SJCRH30 (cell line): ENCODE measurements at regions not wholly inside any gene's neighbourhood (a gene's known extent, or its start where the extent isn't known, plus 50 kb on each side); places are given as distances from the start of the nearest gene placed in this dataset.
"Not testable (repeated sequence)": the region's sequence is repeated elsewhere in the genome, so short reads cannot be mapped to it uniquely, and the experiment has no call there.

Experiments used
- DNase-seq, 2 experiments: peaks; one replicate each; pipeline ENCODE4 v3.0.0-alpha.2; 2015 to 2020
- H3K27ac ChIP-seq: fragments of 250-450 bp; sonication (Bioruptor Pico); 2 replicates; pipeline ENCODE4 v1.5.1; 2020; ENCODE audit warnings: mild to moderate bottlenecking, moderate library complexity
- H3K27me3 ChIP-seq: fragments of 250-450 bp; sonication (Bioruptor Pico); 2 replicates; pipeline ENCODE4 v1.5.1; 2020; ENCODE audit warnings: mild to moderate bottlenecking, moderate library complexity
- H3K36me3 ChIP-seq: fragments of 250-450 bp; sonication (Bioruptor Pico); 2 replicates; pipeline ENCODE4 v1.5.1; 2020; ENCODE audit warnings: mild to moderate bottlenecking, moderate library complexity
- H3K4me1 ChIP-seq: fragments of 250-450 bp; sonication (Bioruptor Pico); 2 replicates; pipeline ENCODE4 v1.5.1; 2020; ENCODE audit warnings: mild to moderate bottlenecking, moderate library complexity
- H3K4me3 ChIP-seq: fragments of 250-450 bp; sonication (Bioruptor Pico); 2 replicates; pipeline ENCODE4 v1.5.1; 2020; ENCODE audit warnings: mild to moderate bottlenecking, moderate library complexity
- H3K9me3 ChIP-seq: fragments of 250-450 bp; sonication (Bioruptor Pico); replicated peaks from 2 replicates; pipeline ENCODE4 v1.5.1; 2020; ENCODE audit warnings: mild to moderate bottlenecking, moderate library complexity

DNA sequence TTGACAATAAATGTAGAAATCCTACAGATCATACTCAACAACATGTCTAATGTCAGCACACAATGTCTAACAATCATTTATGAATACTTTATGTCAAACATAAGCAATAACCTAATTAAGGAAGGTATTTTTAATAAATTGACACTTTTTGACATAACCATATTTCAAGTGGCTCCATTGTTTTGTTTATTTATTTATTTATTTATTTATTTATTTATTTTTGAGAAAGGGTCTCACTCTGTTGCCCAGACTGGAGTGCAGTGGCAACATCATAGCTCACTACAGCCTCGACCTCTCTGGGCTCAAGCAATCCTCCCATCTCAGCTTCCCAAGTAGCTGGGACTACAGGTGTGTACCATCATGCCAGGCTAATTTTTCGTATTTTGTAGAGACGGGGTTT, 267.6 kb upstream of the BTG1 start:
- Histone ChIP-seq H3K27ac (no peak overlapping the region), H3K36me3 (no peaks in the 10 kb centered on the region), H3K9me3 (no peaks in the 10 kb centered on the region), H3K4me1 (0 out of 2 replicates have a peak, but pooled peaks cover 6% of the 10 kb centered on the region), H3K27me3 (no peaks in the 10 kb centered on the region), H3K4me3 (no peak overlapping the region)
- no peak for DNase-seq

DNA sequence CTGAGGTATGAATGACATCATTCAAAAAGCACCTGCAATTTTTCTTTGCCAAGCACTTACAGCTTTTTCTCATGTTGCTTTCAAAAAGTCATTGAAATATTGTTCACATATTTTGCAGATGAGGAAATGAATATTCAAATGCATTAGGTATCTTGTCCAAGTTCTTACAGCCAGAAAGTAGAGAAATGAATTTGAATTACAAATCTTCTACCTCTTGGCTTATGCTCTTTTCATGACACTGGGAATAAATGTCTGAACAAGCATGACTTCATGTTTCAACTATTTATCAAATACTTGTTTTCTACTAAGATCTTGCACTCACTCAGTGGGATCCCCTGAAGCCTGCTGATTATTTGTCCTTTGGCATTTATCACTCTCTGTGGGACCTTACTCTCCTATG, 267.2 kb upstream of the BTG1 start:
- Histone ChIP-seq H3K4me3 (no peak overlapping the region), H3K4me1 (0 out of 2 replicates have a peak, but pooled peaks cover 6% of the 10 kb centered on the region), H3K9me3 (no peaks in the 10 kb centered on the region), H3K27me3 (no peaks in the 10 kb centered on the region), H3K27ac (no peak overlapping the region), H3K36me3 (no peaks in the 10 kb centered on the region)
- no peak for DNase-seq

DNA sequence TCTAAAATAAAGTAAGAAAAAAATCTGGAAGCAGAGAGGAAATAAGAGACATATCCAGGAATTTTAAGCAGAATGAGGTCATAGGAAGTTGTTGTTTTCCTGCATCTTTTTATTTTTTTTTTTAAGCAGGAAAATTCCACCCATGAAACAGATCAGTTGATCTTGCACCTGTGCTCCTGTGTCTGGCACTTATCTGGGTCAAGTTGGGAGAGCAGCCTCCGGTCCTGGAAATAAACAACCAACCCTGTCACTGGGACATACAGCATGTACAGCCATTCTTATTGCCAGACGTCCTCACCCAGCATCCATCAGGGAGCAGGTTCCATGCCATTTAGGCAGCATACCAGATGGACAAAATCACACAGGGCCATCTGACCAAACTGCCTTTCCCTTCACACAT, 266.0 kb upstream of the BTG1 start:
- Histone ChIP-seq H3K36me3 (no peaks in the 10 kb centered on the region), H3K27me3 (no peaks in the 10 kb centered on the region), H3K27ac (no peak overlapping the region), H3K9me3 (no peaks in the 10 kb centered on the region), H3K4me3 (no peak overlapping the region), H3K4me1 (0 out of 2 replicates have a peak, but pooled peaks cover 6% of the 10 kb centered on the region)
- peak; percentile 9 to 39 for DNase-seq

GRCh38 chr12:92408072-92408900, 262.6 kb upstream of the BTG1 start:
- Histone ChIP-seq H3K27me3 (no peaks in the 10 kb centered on the region), H3K4me3 (no peak overlapping the region), H3K36me3 (no peaks in the 10 kb centered on the region), H3K27ac (no peak overlapping the region), H3K9me3 (no peaks in the 10 kb centered on the region), H3K4me1 (peaks cover 17% of the 10 kb centered on the region)
- peak; percentile 48 to 69 for DNase-seq

GRCh38 chr12:92406404-92407070, 260.9 kb upstream of the BTG1 start:
- DNase-seq, H3K4me3 ChIP-seq, H3K36me3 ChIP-seq, H3K9me3 ChIP-seq, H3K27ac ChIP-seq, H3K27me3 ChIP-seq: not testable (repeated sequence)
- peaks cover 17% of the 10 kb centered on the region for H3K4me1 ChIP-seq

GRCh38 chr12:92405801-92406251, 260.2 kb upstream of the BTG1 start:
- H3K27ac ChIP-seq, H3K36me3 ChIP-seq, H3K27me3 ChIP-seq, DNase-seq, H3K4me3 ChIP-seq, H3K9me3 ChIP-seq: not testable (repeated sequence)
- H3K4me1 ChIP-seq, result peaks cover 13% of the 10 kb centered on the region

DNA sequence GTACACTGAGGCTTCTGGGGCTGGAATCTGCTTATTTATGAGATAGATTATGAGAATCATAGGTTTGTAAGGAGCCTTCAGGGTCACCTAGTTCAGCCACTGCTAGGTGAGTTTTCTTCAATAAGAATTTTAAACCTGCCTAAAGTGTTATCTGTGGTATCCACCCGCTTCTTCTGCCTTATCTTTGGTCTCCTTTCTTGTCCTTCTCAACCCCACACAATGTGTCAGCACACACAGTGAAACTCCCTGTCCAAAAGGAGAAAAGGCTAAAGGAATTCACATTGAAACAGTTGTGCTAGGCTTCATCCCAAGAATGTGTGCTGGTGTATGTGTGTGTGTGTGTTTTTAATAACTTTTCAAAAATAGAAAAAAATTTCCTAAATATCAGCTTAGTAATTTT, 259.3 kb upstream of the BTG1 start:
- no peak overlapping the region for H3K4me3 ChIP-seq
- H3K36me3 ChIP-seq, result no peaks in the 10 kb centered on the region
- peaks cover 13% of the 10 kb centered on the region for H3K4me1 ChIP-seq
- DNase-seq, result no peak
- no peak overlapping the region for H3K27ac ChIP-seq
- H3K9me3 ChIP-seq, result no peaks in the 10 kb centered on the region
- no peaks in the 10 kb centered on the region for H3K27me3 ChIP-seq

GRCh38 chr12:92404259-92404894, 258.7 kb upstream of the BTG1 start:
- no peak overlapping the region for H3K27ac ChIP-seq
- H3K4me3 ChIP-seq, result no peak overlapping the region
- no peaks in the 10 kb centered on the region for H3K36me3 ChIP-seq
- DNase-seq, result no peak
- no peaks in the 10 kb centered on the region for H3K27me3 ChIP-seq
- H3K4me1 ChIP-seq, result peaks cover 13% of the 10 kb centered on the region
- H3K9me3 ChIP-seq, result no peaks in the 10 kb centered on the region

DNA sequence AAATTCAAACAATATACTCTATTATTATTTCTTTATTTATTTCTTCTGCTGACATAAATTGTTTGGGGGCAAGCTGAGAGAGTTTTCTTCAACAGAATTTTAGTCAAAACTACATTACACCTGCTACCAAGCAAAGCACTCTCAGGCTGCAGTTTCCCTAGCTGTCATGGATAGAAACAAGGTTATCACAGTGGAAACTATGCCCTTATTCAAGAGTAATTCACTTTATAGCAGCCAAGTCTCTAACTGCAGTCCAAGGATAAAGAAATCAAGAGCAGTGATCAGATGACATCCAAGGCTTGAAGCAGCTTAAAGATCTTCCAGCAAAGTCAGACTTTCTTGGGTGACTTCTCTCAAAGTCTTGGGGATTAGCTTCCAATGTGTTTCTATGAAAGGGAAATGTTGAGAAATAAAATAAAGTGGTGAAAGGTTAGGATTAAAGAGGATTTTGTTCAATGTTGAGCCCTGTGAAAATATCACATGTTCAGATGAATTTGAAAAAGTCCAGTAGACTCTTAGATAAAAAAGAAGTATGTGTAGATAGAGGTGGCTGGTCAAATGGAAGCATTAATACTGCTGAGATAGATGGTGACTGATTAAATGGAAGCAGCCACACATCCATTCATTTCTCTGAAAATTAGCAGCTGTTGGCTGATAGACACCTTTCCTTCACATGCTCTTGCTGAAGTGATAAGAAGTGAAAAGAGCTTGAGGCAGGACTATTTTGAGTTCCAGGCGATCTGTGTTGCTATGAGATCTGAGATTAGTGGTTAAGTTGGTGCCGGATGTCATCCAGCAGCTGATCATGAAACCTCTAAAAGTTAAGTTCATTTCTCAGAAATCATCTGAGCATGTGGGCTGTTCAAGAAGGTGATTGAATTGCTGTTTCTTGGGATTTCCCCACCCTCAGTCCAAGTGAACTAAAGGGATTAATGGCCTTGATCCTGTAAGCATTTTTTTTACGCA, 257.8 kb upstream of the BTG1 start:
- Histone ChIP-seq H3K4me3 (no peak overlapping the region), H3K4me1 (peaks cover 13% of the 10 kb centered on the region), H3K27me3 (no peaks in the 10 kb centered on the region), H3K36me3 (no peaks in the 10 kb centered on the region), H3K9me3 (no peaks in the 10 kb centered on the region), H3K27ac (no peak overlapping the region)
- peak; percentile 21 to 63 for DNase-seq

- Histone ChIP-seq H3K4me1 (peaks cover 14% of the 10 kb centered on the region), H3K9me3 (no peaks in the 10 kb centered on the region), H3K27ac (no peak overlapping the region), H3K27me3 (no peaks in the 10 kb centered on the region), H3K4me3 (no peak overlapping the region), H3K36me3 (no peaks in the 10 kb centered on the region)
- no peak for DNase-seq
Measured at GRCh38 chr12:92402415-92402814, 256.8 kb upstream of the BTG1 start.

DNA sequence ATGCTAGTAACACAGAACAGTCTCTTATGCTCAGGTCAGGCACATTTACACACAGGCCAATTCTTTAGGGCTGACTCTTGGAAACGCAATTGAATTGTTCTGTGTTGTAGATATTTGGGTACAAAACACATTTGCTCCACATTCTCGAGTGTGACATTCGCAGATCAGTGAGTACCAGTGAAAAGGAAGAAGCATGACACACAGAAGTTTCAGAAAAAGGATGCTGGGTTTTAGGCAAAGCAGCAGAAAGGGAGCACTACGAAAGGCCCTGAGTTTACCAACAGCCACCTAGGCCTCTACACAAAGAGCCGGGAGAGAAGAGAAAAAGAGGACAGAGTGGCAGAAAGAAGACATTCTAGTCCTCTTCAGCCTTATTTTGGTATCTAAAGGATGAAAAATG, 254.4 kb upstream of the BTG1 start:
- no peaks in the 10 kb centered on the region for H3K36me3 ChIP-seq
- no peak for DNase-seq
- peaks cover 24% of the 10 kb centered on the region for H3K4me1 ChIP-seq
- H3K4me3 ChIP-seq, result no peak overlapping the region
- H3K27ac ChIP-seq, result no peak overlapping the region
- no peaks in the 10 kb centered on the region for H3K27me3 ChIP-seq
- H3K9me3 ChIP-seq, result no peaks in the 10 kb centered on the region

- H3K36me3 ChIP-seq, result no peaks in the 10 kb centered on the region
- no peaks in the 10 kb centered on the region for H3K9me3 ChIP-seq
- H3K27me3 ChIP-seq, result no peaks in the 10 kb centered on the region
- no peak overlapping the region for H3K27ac ChIP-seq
- peak in 1 of 2 experiments; percentile 13 for DNase-seq
- H3K4me1 ChIP-seq, result peaks cover 18% of the 10 kb centered on the region
- no peak overlapping the region for H3K4me3 ChIP-seq
Measured at GRCh38 chr12:92398565-92399309, 253.1 kb upstream of the BTG1 start.

DNA sequence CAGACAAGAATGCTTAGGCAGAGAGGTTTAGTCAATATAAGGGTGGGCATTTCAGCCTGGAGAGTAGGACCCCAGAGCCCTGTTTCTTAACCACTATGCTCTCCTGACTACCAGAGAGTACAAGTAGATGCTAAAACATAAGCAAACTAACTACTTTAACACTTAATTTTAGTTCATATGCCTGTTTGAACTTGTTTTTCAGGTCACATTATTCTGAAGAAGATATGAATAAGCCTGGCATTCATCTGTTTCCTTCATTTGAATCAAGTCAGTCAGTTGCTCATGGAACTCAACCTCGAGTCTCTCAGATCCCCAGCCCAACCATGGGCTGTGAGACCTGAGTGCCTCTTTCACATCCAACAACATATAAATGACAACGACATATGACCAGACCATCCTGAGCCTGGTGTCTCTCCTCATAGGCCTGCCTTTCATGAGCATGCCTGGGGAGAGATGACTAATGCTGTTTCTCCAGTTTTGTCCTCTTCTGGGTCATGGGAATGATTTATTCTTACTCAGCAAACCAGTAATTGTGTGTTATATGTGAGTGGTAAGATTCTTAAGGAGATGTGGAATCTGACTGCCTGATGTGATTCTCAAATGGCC, 251.1 kb upstream of the BTG1 start:
- Histone ChIP-seq H3K4me1 (peaks cover 11% of the 10 kb centered on the region), H3K27ac (peak overlapping the region; percentile 33), H3K36me3 (no peaks in the 10 kb centered on the region), H3K4me3 (no peak overlapping the region), H3K9me3 (peaks cover 4% of the 10 kb centered on the region; the same call in 1 of the 2 replicates), H3K27me3 (no peaks in the 10 kb centered on the region)
- peak; percentile 36 to 71 for DNase-seq
